WTC11 (cell line): ENCODE measurements at regions not wholly inside any gene's neighbourhood (a gene's known extent, or its start where the extent isn't known, plus 50 kb on each side); places are given as distances from the start of the nearest gene placed in this dataset.

ENCODE experiments used
- ATAC-seq: fragments of 200-7000 bp; cut with Tn5 transposase; 2 replicates; pipeline ENCODE4 v1.10.0; 2021; ENCODE audit warnings: mild to moderate bottlenecking, moderate library complexity
- CTCF ChIA-PET: fragments of 300-600 bp; sonication (Branson Sonifier 250); formaldehyde crosslinking; loops from one replicate; lab custom pipeline; 2021; ENCODE audit warnings: antibody characterized with exemption; lab: Charles Lee
- POLR2A ChIA-PET: fragments of 350-600 bp; sonication (Branson Sonifier 250); formaldehyde crosslinking; loops from one replicate; lab custom pipeline; 2021; ENCODE audit warnings: antibody characterized with exemption; lab: Charles Lee
- DNase-seq: peaks from one replicate; pipeline ENCODE4 v3.0.0; 2021; ENCODE audit warnings: low spot score
- H3K27ac Mint-ChIP-seq: 2 replicates; pipeline ENCODE4 v1.8.0; 2021; ENCODE audit warnings: mixed read lengths
- H3K27me3 Mint-ChIP-seq: 2 replicates; pipeline ENCODE4 v1.8.0; 2021; ENCODE audit warnings: low read depth, mild to moderate bottlenecking, moderate library complexity, mixed read lengths
- H3K36me3 Mint-ChIP-seq: 2 replicates; pipeline ENCODE4 v1.8.0; 2021; ENCODE audit warnings: mixed read lengths
- H3K4me1 Mint-ChIP-seq: 2 replicates; pipeline ENCODE4 v1.8.0; 2022; ENCODE audit warnings: mixed read lengths
- H3K4me3 Mint-ChIP-seq: 2 replicates; pipeline ENCODE4 v1.8.0; 2021; ENCODE audit warnings: mild to moderate bottlenecking, moderate library complexity, mixed read lengths
- H3K9me3 Mint-ChIP-seq: 2 replicates; pipeline ENCODE4 v1.8.0; 2021; ENCODE audit warnings: mixed read lengths
- E2F5 ChIP-seq: sonication (generic); formaldehyde crosslinking; IDR thresholded peaks from 2 replicates; pipeline ENCODE4 v1.8.1; 2022; ENCODE audit warnings: mild to moderate bottlenecking, moderate library complexity, missing genetic modification reagents
- FOXP1 ChIP-seq: sonication (generic); formaldehyde crosslinking; IDR thresholded peaks from 2 replicates; pipeline ENCODE4 v1.8.0; 2022; ENCODE audit warnings: missing genetic modification reagents, mild to moderate bottlenecking, moderate library complexity, borderline replicate concordance
- GTF2I ChIP-seq: fragments of 250-450 bp; sonication (Bioruptor Pico); conservative IDR thresholded peaks from 2 replicates; pipeline ENCODE4 v1.4.0; 2021; ENCODE audit warnings: mild to moderate bottlenecking
- HMGXB4 ChIP-seq: sonication (generic); formaldehyde crosslinking; IDR thresholded peaks from 2 replicates; pipeline ENCODE4 v1.8.1; 2023; ENCODE audit warnings: mild to moderate bottlenecking, moderate library complexity, missing genetic modification reagents
- KAT7 ChIP-seq: sonication (generic); formaldehyde crosslinking; IDR thresholded peaks from 2 replicates; pipeline ENCODE4 v1.8.1; 2023; ENCODE audit warnings: missing genetic modification reagents, mild to moderate bottlenecking, borderline replicate concordance
- NFE2L1 ChIP-seq: sonication (generic); formaldehyde crosslinking; IDR thresholded peaks from 2 replicates; pipeline ENCODE4 v1.8.1; 2023; ENCODE audit warnings: missing genetic modification reagents
- NR2C2 ChIP-seq: sonication (generic); formaldehyde crosslinking; IDR thresholded peaks from 2 replicates; pipeline ENCODE4 v1.8.0; 2022; ENCODE audit warnings: mild to moderate bottlenecking, missing genetic modification reagents
- PRRX2 ChIP-seq: fragments of 250-450 bp; sonication (Bioruptor Pico); IDR thresholded peaks from 2 replicates; pipeline ENCODE4 v1.8.0; 2021; ENCODE audit warnings: mild to moderate bottlenecking
- STAT6 ChIP-seq: sonication (generic); formaldehyde crosslinking; conservative IDR thresholded peaks from 2 replicates; pipeline ENCODE4 v1.8.1; 2023; ENCODE audit warnings: mild to moderate bottlenecking, low read depth, missing genetic modification reagents, moderate library complexity
- TCF7 ChIP-seq: sonication (generic); formaldehyde crosslinking; IDR thresholded peaks from 2 replicates; pipeline ENCODE4 v1.8.0; 2022; ENCODE audit warnings: mild to moderate bottlenecking, low read depth, missing genetic modification reagents, moderate library complexity
- TEAD1 ChIP-seq: sonication (generic); formaldehyde crosslinking; IDR thresholded peaks from 2 replicates; pipeline ENCODE4 v1.8.0; 2022; ENCODE audit warnings: mild to moderate bottlenecking, missing genetic modification reagents
- ZNF281 ChIP-seq: sonication (generic); formaldehyde crosslinking; IDR thresholded peaks from 2 replicates; pipeline ENCODE4 v1.8.0; 2023; ENCODE audit warnings: mild to moderate bottlenecking, missing genetic modification reagents
- ZNF416 ChIP-seq: fragments of 250-450 bp; sonication (Bioruptor Pico); IDR thresholded peaks from 2 replicates; pipeline ENCODE4 v1.9.0; 2021; ENCODE audit warnings: mild to moderate bottlenecking, inconsistent platforms
- TF ChIP-seq, protein P1 (sequence below): fragments of 250-450 bp; sonication (Bioruptor Pico); IDR thresholded peaks from 2 replicates; pipeline ENCODE4 v1.9.0; 2021; ENCODE audit warnings: moderate library complexity, mild to moderate bottlenecking, inconsistent platforms, borderline replicate concordance

- H3K9me3 Mint-ChIP-seq = no peaks in the 10 kb centered on the region
- H3K4me3 Mint-ChIP-seq = no peak overlapping the region
- no peak for ATAC-seq
- no peaks in the 10 kb centered on the region for H3K27me3 Mint-ChIP-seq
- no peak overlapping the region for H3K27ac Mint-ChIP-seq
- no peaks in the 10 kb centered on the region for H3K36me3 Mint-ChIP-seq
- DNase-seq = no peak
- ChIA-PET POLR2A (no interaction called here), CTCF (interaction anchor here (1.2 kb wide), 1 partner anchor 173 kb away, joined by 3 read pairs; no protein-coding TSS in a partner anchor)
- TF ChIP-seq PRRX2 (no peak), HMGXB4 (CRISPR knock-in tag) (no peak), GTF2I (CRISPR knock-in tag) (no peak), FOXP1 (CRISPR knock-in tag) (no peak), TEAD1 (CRISPR knock-in tag) (no peak), NFE2L1 (CRISPR knock-in tag) (no peak), TCF7 (CRISPR knock-in tag) (no peak), E2F5 (no peak), ZNF416 (CRISPR knock-in tag) (no peak), KAT7 (CRISPR knock-in tag) (no peak), STAT6 (no peak), ZNF281 (no peak)
- TF ChIP-seq, protein P1, sequence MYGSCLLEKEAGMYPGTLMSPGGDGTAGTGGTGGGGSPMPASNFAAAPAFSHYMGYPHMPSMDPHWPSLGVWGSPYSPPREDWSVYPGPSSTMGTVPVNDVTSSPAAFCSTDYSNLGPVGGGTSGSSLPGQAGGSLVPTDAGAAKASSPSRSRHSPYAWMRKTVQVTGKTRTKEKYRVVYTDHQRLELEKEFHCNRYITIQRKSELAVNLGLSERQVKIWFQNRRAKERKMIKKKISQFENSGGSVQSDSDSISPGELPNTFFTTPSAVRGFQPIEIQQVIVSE (CRISPR knock-in tag) = no peak
- H3K4me1 Mint-ChIP-seq = peaks cover 6% of the 10 kb centered on the region
These were observed 171.8 kb downstream of the OLFM1 start for GRCh38 chr9:135259273-135259672.

DNA sequence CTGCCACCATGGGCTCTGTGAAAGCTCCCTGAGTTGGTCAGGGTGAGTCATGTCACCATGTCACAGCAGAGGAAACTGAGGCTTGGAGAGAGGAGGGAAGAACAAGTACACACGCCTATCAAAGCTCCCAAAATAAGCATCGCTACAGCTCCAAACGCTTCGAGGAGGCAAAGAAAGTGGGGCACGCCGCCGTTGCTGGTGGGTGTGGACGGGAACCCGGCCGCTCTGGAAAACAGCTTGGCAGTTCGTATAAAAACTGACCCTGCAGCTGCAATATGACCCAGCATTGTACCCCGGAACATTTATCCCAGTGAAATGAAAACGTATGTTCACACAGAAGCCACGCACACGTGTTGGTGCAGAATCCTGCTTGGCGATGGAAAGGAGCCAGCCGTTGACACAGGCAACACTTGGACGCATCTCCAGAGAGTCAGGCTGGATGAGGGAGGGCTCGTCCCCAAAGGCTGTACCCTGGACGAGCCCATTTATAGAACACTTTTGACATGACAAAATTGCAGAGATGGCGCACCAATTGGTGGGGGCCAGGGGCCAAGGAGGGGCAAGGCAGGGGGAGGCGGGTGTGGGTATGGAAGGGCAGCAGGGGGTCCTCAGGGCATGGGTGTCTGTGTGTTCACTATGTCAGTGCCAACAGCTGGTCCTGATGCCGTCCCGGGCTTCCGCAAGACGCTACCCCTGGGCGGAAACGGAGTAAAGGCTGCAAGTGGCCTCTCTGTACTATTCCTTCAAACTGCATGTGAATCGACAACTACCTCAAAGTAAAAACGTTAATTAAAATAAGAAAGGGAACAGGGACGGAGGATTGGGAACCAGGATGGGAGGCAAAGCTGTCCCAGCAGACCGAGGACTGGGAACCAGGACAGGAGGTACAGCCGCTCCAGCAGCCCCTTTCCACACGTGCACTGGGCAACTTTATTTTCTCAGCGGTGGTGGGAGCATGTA is 173.0 kb downstream of the OLFM1 start:
- Mint-ChIP-seq H3K36me3 (no peaks in the 10 kb centered on the region), H3K9me3 (no peaks in the 10 kb centered on the region), H3K4me3 (no peak overlapping the region), H3K4me1 (0 out of 2 replicates have a peak, but pooled peaks cover under 1% of the 10 kb centered on the region), H3K27me3 (no peaks in the 10 kb centered on the region), H3K27ac (no peak overlapping the region)
- ChIA-PET CTCF (interaction anchor here (1.2 kb wide), 1 partner anchor 174 kb away, joined by 3 read pairs; no protein-coding TSS in a partner anchor), POLR2A (interaction anchor here (0.6 kb wide), 1 partner anchor 160 kb away, joined by 5 read pairs; no protein-coding TSS in a partner anchor)
- DNase-seq = no peak
- peak; percentile 60 for ATAC-seq
- TF ChIP-seq NR2C2 (no peak), FOXP1 (CRISPR knock-in tag) (no peak), NFE2L1 (CRISPR knock-in tag) (no peak)
